SW480 (cell line): ENCODE measurements at regions not wholly inside any gene's neighbourhood (a gene's known extent, or its start where the extent isn't known, plus 50 kb on each side); places are given as distances from the start of the nearest gene placed in this dataset.
"Not testable (repeated sequence)": the region's sequence is repeated elsewhere in the genome, so short reads cannot be mapped to it uniquely, and the experiment has no call there.

Experiments
- DNase-seq: peaks from one replicate; pipeline ENCODE4 v3.0.0-alpha.2; 2016; ENCODE audit warnings: low spot score

- DNase-seq = no peak
Observed at GRCh38 chr4:11700751-11701226, 272.1 kb upstream of the HS3ST1 start.

- DNase-seq = peak; percentile 84
Observed at GRCh38 chr4:11698846-11699590, 270.3 kb upstream of the HS3ST1 start.

GRCh38 chr4:11698033-11698432 lies 269.3 kb upstream of the HS3ST1 start:
- no peak for DNase-seq

GRCh38 chr4:11693693-11694092 lies 265.0 kb upstream of the HS3ST1 start:
- no peak for DNase-seq

- no peak for DNase-seq
Observed at GRCh38 chr4:11691236-11691635, 262.5 kb upstream of the HS3ST1 start.

GRCh38 chr4:11687727-11688126 lies 259.0 kb upstream of the HS3ST1 start:
- no peak for DNase-seq

GRCh38 chr4:11685481-11685880 lies 256.8 kb upstream of the HS3ST1 start:
- no peak for DNase-seq

- DNase-seq = no peak
Observed at GRCh38 chr4:11675051-11675800, 246.5 kb upstream of the HS3ST1 start.

- no peak for DNase-seq
Observed at GRCh38 chr4:11670304-11670703, 241.6 kb upstream of the HS3ST1 start.

- DNase-seq = no peak
Observed at GRCh38 chr4:11669156-11669555, 240.5 kb upstream of the HS3ST1 start.

GRCh38 chr4:11663114-11663513 lies 234.4 kb upstream of the HS3ST1 start:
- no peak for DNase-seq

GRCh38 chr4:11650801-11651596 lies 222.3 kb upstream of the HS3ST1 start:
- DNase-seq = peak; percentile 18

- no peak for DNase-seq
Observed at GRCh38 chr4:11647433-11647832, 218.7 kb upstream of the HS3ST1 start.

GRCh38 chr4:11643081-11643480 lies 214.4 kb upstream of the HS3ST1 start:
- not testable (repeated sequence) for DNase-seq

- DNase-seq = no peak
Observed at GRCh38 chr4:11640584-11640983, 211.9 kb upstream of the HS3ST1 start.

- no peak for DNase-seq
Observed at GRCh38 chr4:11636551-11636950, 207.9 kb upstream of the HS3ST1 start.

GRCh38 chr4:11636031-11636430 lies 207.3 kb upstream of the HS3ST1 start:
- DNase-seq = no peak

GRCh38 chr4:11635342-11635741 lies 206.6 kb upstream of the HS3ST1 start:
- peak; percentile 19 for DNase-seq

- no peak for DNase-seq
Observed at GRCh38 chr4:11634283-11634682, 205.6 kb upstream of the HS3ST1 start.

GRCh38 chr4:11633430-11633829 lies 204.7 kb upstream of the HS3ST1 start:
- no peak for DNase-seq

- DNase-seq = no peak
Observed at GRCh38 chr4:11632483-11632882, 203.8 kb upstream of the HS3ST1 start.

- no peak for DNase-seq
Observed at GRCh38 chr4:11632025-11632424, 203.3 kb upstream of the HS3ST1 start.

- no peak for DNase-seq
Observed at GRCh38 chr4:11631416-11631815, 202.7 kb upstream of the HS3ST1 start.
